GM12878 (cell line): ENCODE measurements at regions not wholly inside any gene's neighbourhood (a gene's known extent, or its start where the extent isn't known, plus 50 kb on each side); places are given as distances from the start of the nearest gene placed in this dataset.

ENCODE experiments used
- CREM ChIP-seq: IDR thresholded peaks from 2 replicates; pipeline ENCODE4 v1.6.1; 2014; ENCODE audit warnings: antibody characterized with exemption, low read depth
- ESRRA ChIP-seq: IDR thresholded peaks from 2 replicates; pipeline ENCODE4 v1.6.1; 2012; ENCODE audit warnings: mild to moderate bottlenecking, low read length, improper control_type of control experiment
- MYC ChIP-seq: IDR thresholded peaks from 2 replicates; pipeline ENCODE4 v1.6.1; 2011; ENCODE audit warnings: mild to moderate bottlenecking, low read length, moderate library complexity, inconsistent platforms; ENCODE audit not compliant: insufficient read depth, insufficient replicate concordance, insufficient read length, severe bottlenecking
- SMAD5 ChIP-seq: IDR thresholded peaks from 2 replicates; pipeline ENCODE4 v1.6.1; 2016; ENCODE audit warnings: antibody characterized with exemption, low read depth
- TF ChIP-seq, protein P1 (sequence below): fragments of 450-650 bp; IDR thresholded peaks from 2 replicates; pipeline ENCODE4 v1.6.1; 2017; ENCODE audit warnings: mild to moderate bottlenecking, moderate library complexity
- TF ChIP-seq, protein P2 (sequence below): IDR thresholded peaks from 2 replicates; pipeline ENCODE4 v1.6.1; 2012; ENCODE audit warnings: low read length, inconsistent platforms
- TF ChIP-seq, protein P3 (sequence below): fragments of 450-650 bp; IDR thresholded peaks from 2 replicates; pipeline ENCODE4 v1.6.1; 2017; ENCODE audit warnings: low read depth, mild to moderate bottlenecking, moderate library complexity
- TF ChIP-seq, protein P4 (sequence below): IDR thresholded peaks from 2 replicates; pipeline ENCODE4 v1.6.1; 2012; ENCODE audit warnings: low read depth, low read length, improper control_type of control experiment

DNA sequence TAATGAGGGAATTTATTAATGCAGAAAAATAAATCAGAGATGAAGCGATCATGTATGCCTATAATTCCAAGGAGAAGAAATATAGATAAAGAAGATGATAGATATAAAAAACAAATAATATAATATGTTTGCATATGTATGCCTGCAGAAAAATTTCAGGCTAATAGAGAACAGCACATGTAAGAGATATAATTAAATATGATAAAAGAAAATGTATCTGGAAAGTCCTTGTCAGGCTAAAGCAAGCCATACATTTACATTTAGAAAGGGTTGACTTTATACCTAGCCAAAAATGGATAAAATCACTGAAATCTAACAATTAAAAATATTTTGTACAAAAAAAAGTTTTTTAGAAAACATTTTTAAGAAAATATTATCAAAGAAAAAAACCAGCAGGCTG lies 454.1 kb downstream of the C6orf118 start (continued):
- TF ChIP-seq, protein P1, sequence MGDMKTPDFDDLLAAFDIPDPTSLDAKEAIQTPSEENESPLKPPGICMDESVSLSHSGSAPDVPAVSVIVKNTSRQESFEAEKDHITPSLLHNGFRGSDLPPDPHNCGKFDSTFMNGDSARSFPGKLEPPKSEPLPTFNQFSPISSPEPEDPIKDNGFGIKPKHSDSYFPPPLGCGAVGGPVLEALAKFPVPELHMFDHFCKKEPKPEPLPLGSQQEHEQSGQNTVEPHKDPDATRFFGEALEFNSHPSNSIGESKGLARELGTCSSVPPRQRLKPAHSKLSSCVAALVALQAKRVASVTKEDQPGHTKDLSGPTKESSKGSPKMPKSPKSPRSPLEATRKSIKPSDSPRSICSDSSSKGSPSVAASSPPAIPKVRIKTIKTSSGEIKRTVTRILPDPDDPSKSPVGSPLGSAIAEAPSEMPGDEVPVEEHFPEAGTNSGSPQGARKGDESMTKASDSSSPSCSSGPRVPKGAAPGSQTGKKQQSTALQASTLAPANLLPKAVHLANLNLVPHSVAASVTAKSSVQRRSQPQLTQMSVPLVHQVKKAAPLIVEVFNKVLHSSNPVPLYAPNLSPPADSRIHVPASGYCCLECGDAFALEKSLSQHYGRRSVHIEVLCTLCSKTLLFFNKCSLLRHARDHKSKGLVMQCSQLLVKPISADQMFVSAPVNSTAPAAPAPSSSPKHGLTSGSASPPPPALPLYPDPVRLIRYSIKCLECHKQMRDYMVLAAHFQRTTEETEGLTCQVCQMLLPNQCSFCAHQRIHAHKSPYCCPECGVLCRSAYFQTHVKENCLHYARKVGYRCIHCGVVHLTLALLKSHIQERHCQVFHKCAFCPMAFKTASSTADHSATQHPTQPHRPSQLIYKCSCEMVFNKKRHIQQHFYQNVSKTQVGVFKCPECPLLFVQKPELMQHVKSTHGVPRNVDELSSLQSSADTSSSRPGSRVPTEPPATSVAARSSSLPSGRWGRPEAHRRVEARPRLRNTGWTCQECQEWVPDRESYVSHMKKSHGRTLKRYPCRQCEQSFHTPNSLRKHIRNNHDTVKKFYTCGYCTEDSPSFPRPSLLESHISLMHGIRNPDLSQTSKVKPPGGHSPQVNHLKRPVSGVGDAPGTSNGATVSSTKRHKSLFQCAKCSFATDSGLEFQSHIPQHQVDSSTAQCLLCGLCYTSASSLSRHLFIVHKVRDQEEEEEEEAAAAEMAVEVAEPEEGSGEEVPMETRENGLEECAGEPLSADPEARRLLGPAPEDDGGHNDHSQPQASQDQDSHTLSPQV, result no peak
- TF ChIP-seq ESRRA (no peak), SMAD5 (no peak), CREM (no peak), MYC (no peak)
- TF ChIP-seq, protein P2, sequence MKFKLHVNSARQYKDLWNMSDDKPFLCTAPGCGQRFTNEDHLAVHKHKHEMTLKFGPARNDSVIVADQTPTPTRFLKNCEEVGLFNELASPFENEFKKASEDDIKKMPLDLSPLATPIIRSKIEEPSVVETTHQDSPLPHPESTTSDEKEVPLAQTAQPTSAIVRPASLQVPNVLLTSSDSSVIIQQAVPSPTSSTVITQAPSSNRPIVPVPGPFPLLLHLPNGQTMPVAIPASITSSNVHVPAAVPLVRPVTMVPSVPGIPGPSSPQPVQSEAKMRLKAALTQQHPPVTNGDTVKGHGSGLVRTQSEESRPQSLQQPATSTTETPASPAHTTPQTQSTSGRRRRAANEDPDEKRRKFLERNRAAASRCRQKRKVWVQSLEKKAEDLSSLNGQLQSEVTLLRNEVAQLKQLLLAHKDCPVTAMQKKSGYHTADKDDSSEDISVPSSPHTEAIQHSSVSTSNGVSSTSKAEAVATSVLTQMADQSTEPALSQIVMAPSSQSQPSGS, result no peak
- TF ChIP-seq, protein P3, sequence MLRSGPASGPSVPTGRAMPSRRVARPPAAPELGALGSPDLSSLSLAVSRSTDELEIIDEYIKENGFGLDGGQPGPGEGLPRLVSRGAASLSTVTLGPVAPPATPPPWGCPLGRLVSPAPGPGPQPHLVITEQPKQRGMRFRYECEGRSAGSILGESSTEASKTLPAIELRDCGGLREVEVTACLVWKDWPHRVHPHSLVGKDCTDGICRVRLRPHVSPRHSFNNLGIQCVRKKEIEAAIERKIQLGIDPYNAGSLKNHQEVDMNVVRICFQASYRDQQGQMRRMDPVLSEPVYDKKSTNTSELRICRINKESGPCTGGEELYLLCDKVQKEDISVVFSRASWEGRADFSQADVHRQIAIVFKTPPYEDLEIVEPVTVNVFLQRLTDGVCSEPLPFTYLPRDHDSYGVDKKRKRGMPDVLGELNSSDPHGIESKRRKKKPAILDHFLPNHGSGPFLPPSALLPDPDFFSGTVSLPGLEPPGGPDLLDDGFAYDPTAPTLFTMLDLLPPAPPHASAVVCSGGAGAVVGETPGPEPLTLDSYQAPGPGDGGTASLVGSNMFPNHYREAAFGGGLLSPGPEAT, result no peak
- TF ChIP-seq, protein P4, sequence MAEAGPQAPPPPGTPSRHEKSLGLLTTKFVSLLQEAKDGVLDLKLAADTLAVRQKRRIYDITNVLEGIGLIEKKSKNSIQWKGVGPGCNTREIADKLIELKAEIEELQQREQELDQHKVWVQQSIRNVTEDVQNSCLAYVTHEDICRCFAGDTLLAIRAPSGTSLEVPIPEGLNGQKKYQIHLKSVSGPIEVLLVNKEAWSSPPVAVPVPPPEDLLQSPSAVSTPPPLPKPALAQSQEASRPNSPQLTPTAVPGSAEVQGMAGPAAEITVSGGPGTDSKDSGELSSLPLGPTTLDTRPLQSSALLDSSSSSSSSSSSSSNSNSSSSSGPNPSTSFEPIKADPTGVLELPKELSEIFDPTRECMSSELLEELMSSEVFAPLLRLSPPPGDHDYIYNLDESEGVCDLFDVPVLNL, result no peak
